ENCODE measurements at regions not wholly inside any gene's neighbourhood (a gene's known extent, or its start where the extent isn't known, plus 50 kb on each side); places are given as distances from the start of the nearest gene placed in this dataset.
"Not testable (repeated sequence)": the region's sequence is repeated elsewhere in the genome, so short reads cannot be mapped to it uniquely, and the experiment has no call there.

DNA sequence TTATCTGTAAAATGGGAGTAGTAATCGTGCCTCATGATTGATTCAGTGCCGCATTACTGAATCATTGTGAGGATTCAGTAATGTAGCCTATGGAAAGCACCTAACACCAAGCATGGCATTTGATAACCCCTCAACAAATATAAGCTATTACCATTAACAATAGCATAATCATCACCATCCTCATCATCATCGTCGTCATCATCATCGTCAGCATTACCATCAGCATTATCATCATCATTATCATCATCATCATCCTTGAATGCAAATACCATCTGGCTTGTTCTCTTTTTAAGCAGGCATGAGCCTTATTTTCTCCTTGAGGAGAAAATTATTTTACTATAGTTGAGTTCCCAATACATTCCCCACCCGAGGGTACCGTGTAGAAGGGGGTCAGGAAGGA, 115.4 kb upstream of the PTPRG start:
- no peak for DNase-seq

DNA sequence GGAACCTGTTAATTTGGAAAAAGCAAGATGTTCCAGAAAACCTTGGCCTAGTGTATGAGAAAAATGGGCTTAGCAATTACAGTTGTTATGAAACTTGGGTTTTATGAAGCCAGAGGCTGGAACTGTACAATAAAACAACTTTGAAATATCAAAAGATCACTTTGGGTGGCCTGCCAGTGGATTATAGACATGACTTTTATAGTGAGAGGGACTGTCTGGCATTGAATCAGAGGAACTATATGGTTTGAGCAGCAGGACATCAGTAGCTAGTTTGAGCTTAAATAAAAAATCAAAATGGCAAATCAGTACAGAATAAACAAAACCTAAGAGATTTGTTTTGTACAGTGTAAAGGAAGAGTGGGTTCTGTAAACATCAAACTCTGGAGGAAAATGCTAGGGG, 115.0 kb upstream of the PTPRG start:
- no peak for DNase-seq

DNA sequence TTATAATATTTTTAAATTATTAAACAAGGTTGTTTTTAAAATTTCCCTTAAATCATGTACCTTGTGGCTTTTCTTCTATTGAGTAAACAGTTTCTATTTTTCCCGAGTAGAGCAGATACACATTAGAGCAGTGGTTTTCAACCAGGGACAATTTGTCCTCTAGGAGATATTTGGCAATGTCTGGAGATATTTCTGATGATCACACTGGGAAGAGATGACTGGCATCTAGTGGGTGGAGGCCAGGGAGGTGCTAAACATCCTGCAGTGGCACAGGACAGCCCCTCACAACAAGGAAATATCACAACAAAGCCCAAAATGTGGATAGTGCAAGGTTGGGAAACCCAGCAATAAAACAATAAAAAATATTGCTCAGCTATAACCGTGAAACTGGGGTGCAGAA, 113.0 kb upstream of the PTPRG start:
- DNase-seq, result no peak

DNA sequence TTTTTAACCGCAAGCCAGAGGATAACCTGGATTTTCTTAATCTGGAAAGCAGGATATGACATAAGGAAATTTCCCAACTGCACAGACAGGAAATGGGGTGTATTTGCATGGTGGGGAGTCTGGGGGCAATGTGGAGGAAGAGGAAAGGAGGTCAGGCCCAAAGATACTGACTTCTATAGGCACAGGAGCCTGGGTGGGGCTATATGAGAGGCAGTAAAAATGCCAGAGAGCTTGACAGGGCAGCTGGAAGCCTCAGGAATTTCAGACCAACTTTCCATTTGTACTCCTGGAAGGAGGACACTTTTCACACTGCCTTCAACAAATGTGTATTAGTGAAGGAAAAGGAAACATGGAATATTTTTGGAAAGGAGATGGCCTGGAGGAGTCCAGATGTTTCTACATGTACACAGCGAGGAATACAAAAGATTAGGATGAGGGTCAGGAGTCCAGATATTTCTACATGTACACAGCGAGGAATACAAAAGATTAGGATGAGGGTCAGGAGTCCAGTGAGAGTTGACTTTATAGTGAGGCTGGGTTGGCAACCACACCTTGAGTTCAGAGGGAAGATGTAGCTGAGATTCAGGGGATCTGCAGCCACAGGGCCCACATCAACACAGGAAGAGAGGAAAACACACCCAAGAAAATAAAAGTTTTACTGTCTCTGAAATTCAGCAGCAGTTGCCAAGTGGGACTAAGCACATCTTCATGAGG, 111.9 kb upstream of the PTPRG start:
- DNase-seq, result no peak

DNA sequence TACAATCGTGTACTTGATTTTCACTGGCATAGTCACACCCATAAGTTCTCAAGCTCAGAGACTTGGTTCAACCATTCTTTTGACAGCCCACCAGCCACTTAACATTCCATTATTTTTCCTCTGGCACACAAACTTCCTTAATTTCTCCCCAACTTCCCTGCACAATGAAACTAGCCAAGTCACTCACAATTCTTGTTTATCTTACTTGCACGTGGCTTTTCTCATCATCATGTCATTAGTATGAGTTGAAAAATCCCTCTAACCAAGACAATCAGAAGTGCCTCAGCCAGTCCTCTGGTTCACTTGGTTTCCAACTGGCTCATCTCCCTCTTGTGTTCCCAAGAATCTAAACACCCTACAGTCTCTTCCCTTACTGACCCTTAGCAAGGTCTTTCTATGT, 110.5 kb upstream of the PTPRG start:
- DNase-seq, result no peak

DNA sequence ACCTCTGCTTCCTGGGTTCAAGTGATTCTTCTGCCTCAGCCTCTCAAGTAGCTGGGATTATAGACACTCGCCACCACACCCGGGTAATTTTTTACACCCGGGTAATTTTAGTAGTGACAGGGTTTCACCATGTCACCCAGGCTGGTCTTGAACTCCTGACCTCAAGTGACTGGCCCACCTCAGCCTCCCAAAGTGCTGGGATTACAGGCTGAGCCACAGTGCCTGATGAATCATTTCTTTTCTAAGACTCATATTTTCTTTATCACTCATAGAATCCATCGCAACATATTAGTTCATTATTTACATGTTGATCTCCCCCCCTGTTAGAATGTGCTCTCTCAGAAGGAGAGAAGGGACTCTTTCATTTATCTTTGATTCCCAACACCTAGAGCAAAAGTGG, 109.5 kb upstream of the PTPRG start:
- DNase-seq, result no peak

DNA sequence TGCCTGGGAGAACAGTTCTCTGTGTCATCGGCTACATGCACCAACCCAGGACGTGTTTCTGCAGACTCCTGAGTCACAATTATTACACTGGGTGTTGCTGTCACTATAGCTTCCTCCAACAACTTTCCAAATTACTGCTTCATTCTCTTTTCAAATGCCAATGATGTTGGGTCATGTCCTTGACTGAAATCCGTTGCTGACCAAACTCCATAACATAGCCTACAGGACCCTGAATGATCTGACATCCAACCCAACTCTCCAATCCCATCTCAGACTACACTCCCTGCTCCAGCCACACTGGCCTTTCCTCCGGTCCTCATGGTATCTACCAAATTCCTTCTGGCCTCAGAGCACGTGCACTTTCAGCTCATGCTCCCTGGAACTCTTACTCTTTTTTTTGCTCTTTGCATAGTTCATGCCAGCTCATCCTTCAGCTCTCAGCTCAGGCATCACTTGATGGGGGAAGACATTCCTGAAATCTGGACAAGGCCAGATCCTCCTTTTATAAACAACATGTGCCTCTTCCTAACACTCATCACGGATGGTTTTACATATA, 108.8 kb upstream of the PTPRG start:
- no peak for DNase-seq

DNA sequence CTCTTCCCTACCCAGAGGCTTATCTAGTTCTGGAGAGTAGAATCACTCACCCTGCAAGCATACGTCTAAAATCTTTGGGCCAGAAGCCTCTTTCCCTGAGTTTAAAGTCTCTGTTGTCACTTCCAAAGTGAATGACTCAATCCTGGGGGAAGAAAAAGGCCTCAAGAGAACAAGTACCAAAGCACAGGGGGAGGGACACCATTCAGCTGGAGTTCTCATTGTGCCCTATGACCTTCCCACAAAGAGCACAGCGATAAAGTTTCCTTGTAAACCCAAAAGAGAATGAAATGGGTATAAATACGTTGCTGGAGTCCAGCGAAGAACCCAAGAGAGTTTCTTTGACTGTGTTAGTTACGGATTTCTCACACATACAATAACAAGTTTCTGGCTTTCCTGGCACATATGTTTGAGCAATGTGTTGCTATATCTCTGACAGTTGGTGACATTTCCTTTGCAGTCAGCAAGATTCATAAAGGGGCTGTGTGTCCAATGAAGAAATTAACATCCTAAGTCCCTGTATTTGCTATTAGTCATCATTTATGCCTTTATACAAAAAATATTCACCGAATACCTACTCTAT, 107.3 kb upstream of the PTPRG start:
- DNase-seq, result no peak

DNA sequence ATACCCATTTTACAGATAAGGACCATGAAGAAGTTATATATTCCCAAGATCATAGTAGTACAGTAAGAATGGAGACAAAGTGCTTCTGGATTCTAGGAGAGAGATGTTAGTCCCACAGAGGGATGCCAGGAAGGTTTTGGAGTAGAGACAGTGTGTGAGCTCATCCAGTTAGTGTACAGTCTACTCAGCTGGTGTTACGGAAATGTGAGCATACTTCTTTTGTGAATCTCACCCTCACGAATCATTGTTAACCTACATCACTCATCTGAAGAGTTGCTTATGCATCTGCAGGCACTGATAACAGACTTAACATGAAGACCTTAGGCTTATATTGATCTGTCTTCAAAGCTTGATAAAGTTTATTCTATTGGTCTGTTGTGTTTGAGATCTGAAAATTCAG, 106.6 kb upstream of the PTPRG start:
- no peak for DNase-seq

DNA sequence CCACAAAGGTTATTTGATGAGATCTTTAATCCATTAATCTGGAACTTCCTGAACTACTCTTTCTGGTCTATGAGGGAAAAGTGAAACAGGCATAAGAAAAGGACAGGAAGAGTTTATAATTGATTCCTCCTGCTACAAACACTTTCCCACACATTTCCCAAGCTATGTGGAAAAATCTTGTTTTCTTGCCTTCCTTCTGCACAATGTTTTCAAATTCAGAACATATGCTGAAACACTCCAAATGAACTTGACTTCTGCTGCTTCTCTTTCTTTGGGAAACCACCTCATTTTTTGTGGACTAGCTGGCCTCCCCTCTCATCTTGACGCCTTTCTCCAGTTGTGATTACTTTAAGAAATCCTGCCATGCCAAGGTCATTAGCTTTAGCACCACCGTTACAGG, 100.7 kb upstream of the PTPRG start:
- DNase-seq, result no peak

DNA sequence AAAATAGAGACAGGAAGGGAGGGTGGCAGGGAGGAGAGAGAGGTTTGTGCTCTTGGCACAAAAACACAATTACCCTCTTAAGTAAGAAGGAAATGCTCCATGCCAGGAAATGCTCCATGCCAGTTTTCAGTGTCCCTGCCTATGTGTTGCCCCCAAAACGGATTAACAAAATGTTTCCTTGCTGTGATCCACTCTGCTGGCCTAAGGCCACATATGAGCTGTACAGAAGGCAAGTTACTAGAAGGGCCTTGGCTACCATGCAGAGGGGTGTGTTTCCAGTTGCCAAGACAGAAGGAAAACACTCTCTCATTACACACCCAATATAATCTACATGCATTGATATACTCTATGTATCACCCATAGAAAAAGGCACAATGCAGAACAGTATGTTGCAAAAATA, 98.2 kb upstream of the PTPRG start:
- DNase-seq, result peak; percentile 17

DNA sequence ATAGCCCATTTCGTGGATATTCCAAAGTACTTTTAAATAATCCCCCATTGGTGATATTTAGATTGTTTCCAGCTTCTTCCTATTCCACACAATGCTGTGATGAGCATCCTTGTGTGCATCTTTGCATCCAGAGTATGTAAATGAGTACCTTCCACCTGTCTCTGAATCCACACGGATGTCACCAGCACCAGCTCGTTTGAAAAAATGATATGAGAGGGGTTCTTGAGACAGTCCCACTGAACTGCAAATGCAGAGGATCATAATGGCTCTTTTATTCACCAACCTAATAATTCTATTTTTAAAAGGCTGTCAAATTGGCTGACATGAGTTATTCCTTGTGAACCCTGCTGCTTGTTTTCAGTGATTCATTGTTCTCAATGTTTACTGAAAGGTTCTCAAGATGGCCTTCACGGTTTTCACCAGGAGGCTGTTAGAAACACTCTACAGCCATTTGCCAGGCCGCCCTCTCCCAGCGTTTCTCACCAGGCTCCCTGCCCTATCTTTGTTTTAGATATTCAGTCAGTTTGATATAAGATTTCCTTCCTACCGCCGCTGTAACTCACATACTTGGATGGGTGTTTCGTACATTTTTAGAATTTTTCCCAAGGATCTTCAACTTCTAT, 96.7 kb upstream of the PTPRG start:
- DNase-seq, result no peak

DNA sequence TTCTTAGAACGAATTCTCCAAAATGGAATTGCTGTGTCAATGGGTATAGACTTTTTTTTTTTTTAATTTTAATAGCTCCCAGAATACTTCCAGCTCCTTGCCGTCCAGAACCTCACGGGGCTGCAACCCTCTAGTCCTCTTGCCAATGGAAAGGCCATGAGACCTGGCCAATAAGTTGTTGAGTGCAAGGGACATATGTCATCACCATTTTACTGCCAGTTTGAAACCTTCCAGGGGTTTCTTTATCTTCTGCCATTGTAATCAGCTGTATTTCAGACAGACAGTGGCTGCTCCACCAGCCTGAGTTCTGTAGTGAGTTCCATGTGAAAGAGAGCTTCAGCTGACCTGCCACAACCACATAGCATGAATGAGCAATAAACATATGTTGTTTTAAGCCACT, 95.0 kb upstream of the PTPRG start:
- DNase-seq, result no peak

DNA sequence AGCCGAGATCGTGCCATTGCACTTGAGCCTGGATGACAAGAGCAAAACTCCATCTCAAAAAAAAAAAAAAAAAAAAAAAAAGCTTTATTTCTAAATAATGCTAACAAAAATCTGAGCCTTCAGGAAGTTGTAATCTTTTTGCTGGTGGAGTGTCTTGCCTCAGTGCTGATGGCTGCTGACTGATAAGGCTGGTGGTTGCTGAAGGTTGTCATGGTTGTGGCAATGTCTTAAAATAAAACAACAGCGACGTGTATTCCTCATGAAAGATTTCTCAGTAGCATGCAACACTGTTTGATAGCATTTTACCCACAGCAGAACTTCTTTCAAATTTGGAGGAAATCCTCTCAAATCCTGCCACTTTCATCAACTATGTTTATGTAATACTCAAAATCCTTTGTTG, 77.4 kb upstream of the PTPRG start:
- DNase-seq, result no peak

DNA sequence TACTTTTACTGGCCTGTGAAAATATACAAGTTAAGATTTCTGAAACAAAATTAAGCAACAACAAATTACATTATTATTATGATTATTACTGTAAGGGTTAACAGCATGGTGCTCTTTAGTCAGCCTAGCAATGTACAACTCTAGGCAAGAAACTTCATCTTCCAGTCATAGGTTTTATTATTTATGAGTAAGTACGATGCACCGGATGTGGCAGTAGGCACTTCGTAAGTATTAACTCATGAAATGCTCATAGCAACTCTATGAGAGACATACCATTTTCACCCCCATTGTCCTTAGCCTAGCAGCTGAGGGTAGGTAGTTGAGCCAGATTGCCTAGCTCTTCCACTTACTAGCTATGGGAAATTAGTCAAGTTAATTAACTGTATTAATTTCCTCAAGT, 68.0 kb upstream of the PTPRG start:
- DNase-seq, result no peak

DNA sequence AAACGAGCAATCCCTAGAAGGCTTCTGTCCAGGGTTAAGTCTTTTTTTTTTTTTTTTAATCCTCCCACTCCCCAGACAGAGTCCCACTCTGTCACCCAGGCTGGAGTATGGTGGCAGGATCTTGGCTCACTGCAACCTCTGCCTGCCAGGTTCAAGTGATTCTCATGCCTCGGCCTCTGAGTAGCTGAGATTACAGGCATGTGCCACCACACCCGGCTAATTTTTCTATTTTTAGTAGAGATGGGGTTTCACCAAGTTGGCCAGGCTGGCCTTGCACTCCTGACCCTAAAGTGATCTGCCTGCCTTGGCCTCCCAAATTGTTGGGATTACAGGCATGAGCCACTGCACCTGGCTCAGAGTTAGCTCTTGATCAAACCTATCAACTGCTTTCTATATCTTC, 67.1 kb upstream of the PTPRG start:
- DNase-seq, result not testable (repeated sequence)

DNA sequence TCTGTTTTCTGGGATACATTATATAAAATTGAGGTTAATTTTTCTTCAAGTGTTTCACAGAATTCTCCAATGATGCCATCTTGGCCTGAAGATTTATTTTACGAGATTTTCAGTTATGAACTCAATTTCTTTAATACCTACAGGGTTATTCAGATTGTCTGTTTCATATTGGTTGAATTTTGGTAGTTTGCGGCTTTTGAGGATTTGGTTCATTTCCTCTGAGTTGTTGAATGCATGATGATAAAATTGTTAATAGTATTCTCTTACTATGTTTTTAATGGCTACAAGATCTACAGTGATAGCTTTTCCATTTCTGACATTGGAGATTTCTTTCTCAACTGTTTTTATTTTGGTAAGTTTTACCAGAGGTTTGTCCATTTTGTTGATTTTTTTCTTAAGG, 63.9 kb upstream of the PTPRG start:
- DNase-seq, result no peak

DNA sequence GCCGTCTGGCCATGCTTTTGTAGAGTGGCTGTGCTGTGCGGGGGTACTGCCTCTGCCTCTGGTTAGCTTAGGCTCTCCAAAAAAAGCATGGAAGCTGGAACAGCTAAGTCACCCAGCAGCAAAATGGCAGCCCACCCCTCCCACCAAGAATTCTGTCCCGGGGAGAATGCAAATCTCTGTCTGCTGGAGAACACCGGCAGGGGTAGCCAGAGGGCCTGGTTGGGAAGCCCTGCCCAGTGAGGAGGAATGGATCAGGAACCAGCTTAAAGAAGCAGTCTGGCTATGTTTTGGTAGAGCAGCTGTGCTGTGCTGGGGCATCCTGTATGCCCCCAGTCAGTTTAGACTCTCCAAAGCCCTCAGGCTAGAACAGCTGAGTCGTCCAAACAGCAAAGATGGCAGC, 56.2 kb upstream of the PTPRG start:
- DNase-seq, result no peak

DNA sequence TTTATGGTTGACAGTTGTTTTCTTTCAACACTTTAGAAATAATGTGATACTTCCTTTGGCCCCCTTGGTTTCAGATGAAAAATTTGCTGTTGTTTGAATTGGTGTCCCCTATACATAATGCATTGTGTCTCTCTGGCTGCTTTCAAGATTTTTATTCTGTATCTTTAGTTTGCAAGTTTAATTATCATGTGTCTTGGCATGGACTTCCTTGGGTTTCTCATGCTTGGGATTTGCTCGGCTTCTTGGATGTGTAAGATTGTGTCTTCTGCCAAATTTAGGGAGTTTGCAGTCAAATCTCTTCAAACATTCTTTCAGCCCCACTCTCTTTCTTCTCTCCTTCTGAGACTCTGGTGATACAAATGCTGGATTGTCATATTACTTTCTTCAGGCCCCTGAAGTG, 53.4 kb upstream of the PTPRG start:
- DNase-seq, result no peak

All from right hindlimb (tissue), 1 donor.